Erythroblast (primary cell): ENCODE measurements at regions not wholly inside any gene's neighbourhood (a gene's known extent, or its start where the extent isn't known, plus 50 kb on each side); places are given as distances from the start of the nearest gene placed in this dataset.

Source experiments
- GATA1 ChIP-seq: IDR thresholded peaks from 2 replicates; pipeline ENCODE4 v1.6.1; 2011; ENCODE audit warnings: low read depth, mild to moderate bottlenecking, control low read depth, low read length, moderate library complexity
- POLR2A ChIP-seq: IDR thresholded peaks from 2 replicates; pipeline ENCODE4 v1.6.1; 2011; ENCODE audit warnings: mild to moderate bottlenecking, low read length

DNA sequence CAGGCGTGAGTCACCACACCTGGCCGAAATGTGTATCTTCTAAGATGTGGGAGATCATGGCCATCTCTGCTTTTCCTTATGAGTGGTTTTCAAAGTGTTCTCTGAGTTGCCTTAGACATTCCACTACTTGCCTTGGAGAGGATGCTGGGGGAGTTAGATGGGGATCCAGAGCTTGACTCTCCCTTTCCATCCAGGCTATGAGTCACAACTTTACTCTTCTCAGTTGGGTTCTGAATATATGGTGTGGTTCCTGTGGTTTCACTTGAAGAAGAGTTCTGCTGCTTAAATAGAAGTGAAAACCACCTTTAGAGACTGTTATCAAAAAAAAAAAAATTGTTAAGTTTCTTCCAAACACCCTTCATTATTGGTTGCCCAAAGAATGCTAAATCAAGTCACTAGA is 217.6 kb downstream of the ZNF608 start:
- TF ChIP-seq POLR2A (no peak), GATA1 (no peak)
